Central memory CD8-positive, alpha-beta T cell (primary cell): ENCODE measurements at regions not wholly inside any gene's neighbourhood (a gene's known extent, or its start where the extent isn't known, plus 50 kb on each side); places are given as distances from the start of the nearest gene placed in this dataset.
"Not testable (repeated sequence)": the region's sequence is repeated elsewhere in the genome, so short reads cannot be mapped to it uniquely, and the experiment has no call there.

Source experiments
- ATAC-seq: fragments of 150-1000 bp; cut with Tn5 transposase; replicated peaks from 2 replicates; pipeline ENCODE4 v1.10.0; 2022; ENCODE audit warnings: mild to moderate bottlenecking, moderate FRiP score, moderate number of reproducible peaks; ENCODE audit not compliant: poor library complexity, severe bottlenecking; ENCODE audit errors: extremely low read depth
- DNase-seq, 2 donors: peaks; one replicate each; pipeline ENCODE4 v3.0.0; 2021; ENCODE audit warnings: low spot score in 2 of 2
- H3K27ac Mint-ChIP-seq: one replicate; pipeline ENCODE4 v1.8.0; 2022; ENCODE audit warnings: low read depth, mild to moderate bottlenecking, moderate library complexity, mixed read lengths
- H3K27me3 Mint-ChIP-seq: one replicate; pipeline ENCODE4 v1.8.0; 2022; ENCODE audit warnings: mixed read lengths
- H3K36me3 Mint-ChIP-seq: one replicate; pipeline ENCODE4 v1.8.0; 2022; ENCODE audit warnings: mild to moderate bottlenecking, moderate library complexity, mixed read lengths; ENCODE audit not compliant: insufficient read depth
- H3K4me1 Mint-ChIP-seq: one replicate; pipeline ENCODE4 v1.8.0; 2022; ENCODE audit warnings: mixed read lengths
- H3K4me3 Mint-ChIP-seq: one replicate; pipeline ENCODE4 v1.8.0; 2022; ENCODE audit warnings: mild to moderate bottlenecking, moderate library complexity, mixed read lengths
- H3K9me3 Mint-ChIP-seq: one replicate; pipeline ENCODE4 v1.8.0; 2022; ENCODE audit warnings: mixed read lengths

DNA sequence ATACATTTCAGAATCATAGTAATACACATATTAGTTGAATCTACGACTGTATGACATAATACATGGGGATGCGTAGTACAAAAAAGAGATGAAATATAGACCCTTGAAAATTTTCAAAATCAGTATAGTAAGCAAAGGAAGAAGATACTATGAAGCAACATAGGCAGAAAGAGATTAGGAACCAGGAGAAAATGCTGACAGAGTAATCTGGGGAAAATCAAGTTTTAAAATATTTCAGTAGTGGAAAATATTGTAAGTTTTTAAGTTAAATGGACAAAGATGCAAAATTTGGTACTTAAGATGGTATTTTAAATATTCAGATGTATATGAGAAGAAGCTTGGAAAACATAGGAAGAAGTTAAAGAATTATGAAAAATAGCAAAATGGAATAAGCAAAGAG, 915.6 kb upstream of the LRFN5 start:
- peaks cover 1% of the 10 kb centered on the region for H3K36me3 Mint-ChIP-seq
- no peaks in the 10 kb centered on the region for H3K4me1 Mint-ChIP-seq
- H3K4me3 Mint-ChIP-seq: no peak overlapping the region
- DNase-seq (no peak), ATAC-seq (no peak)
- H3K27ac Mint-ChIP-seq: no peak overlapping the region
- peaks cover 10% of the 10 kb centered on the region for H3K9me3 Mint-ChIP-seq
- no peaks in the 10 kb centered on the region for H3K27me3 Mint-ChIP-seq

DNA sequence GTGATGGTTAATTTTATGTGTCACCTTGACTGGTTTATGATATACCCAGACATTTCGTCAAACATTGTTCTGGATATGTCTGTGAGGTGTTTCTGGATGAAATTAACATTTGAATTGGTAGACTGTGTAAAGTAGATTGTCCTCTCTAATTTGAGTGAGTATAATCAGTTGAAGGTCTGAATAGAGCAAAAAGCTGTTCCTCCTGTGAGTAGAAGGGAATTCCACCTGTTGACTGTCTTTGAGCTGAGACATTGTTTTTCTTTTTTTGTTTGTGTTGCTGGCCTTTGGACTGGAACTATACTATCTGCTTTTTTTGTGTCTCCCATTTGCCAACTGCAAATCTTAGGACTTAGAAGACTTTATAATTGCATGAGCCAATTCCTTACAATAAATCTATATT, 920.9 kb upstream of the LRFN5 start:
- Mint-ChIP-seq H3K27ac (no peak overlapping the region), H3K4me1 (no peaks in the 10 kb centered on the region), H3K4me3 (no peak overlapping the region), H3K27me3 (no peaks in the 10 kb centered on the region), H3K9me3 (peaks cover 2% of the 10 kb centered on the region), H3K36me3 (no peaks in the 10 kb centered on the region)
- ATAC-seq (no peak), DNase-seq (no peak)

DNA sequence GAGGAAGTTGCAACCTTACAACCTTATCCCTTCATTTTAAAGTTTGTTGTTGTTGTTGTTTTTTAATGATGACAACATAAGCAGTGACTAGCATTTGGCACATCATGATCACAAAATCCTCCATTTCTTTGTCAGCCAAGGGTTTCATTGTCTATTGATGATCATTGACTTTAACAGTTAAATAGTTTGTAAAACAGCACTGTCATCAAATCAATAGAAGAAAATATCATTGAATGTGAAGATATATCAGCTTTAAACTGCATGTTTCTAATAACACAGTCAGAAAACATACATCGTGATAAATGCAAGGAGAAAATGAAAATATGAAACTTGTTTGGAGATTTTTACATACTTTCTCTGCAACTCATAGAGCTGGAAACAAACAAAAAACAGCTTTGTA, 922.3 kb upstream of the LRFN5 start:
- Mint-ChIP-seq H3K4me1 (no peaks in the 10 kb centered on the region), H3K27me3 (no peaks in the 10 kb centered on the region), H3K4me3 (no peak overlapping the region), H3K27ac (no peak overlapping the region), H3K36me3 (no peaks in the 10 kb centered on the region), H3K9me3 (peaks cover 9% of the 10 kb centered on the region)
- no peak for ATAC-seq
- DNase-seq: no peak

DNA sequence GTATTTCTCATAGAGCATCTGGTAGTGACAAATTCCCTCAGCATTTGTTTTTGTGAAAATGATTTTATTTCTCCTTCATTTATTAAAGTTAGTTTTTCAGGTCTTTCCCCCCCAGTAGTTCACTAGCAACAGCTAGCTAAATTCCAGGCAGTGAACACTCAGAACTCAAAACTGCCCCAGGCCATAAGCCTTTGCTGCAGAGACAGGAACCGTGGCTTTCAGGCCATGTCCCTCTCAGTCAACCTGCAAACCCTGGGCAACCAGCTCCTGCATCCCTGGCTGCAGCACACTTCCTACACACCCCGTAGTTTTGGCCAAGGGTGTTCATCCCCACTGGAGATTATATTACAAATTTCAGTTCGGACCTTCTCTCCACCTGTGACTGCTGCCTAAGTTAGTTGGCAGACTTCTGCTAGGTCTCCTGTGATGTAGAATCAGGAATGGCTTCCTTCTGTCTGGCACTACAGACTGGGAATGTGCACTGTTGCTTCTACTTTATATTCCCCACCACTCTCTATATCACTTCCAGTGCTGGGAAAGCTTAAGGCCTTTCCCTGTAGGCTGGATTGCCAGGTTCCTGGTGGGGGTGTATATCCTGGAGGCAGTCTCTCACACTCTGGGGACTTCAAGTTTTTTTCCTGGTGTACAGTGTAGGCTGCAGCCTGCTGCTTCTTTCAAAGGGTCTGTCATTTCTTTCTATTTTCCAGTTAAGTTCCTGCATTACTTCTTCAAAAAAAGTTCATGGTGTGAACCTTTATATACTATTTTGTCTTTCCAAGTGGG, 924.4 kb upstream of the LRFN5 start:
- Mint-ChIP-seq H3K9me3 (peaks cover 14% of the 10 kb centered on the region), H3K27ac (no peak overlapping the region), H3K4me1 (no peaks in the 10 kb centered on the region), H3K4me3 (no peak overlapping the region), H3K36me3 (no peaks in the 10 kb centered on the region), H3K27me3 (no peaks in the 10 kb centered on the region)
- no peak for DNase-seq
- ATAC-seq: no peak

- Mint-ChIP-seq H3K27ac (no peak overlapping the region), H3K9me3 (peaks cover 23% of the 10 kb centered on the region), H3K27me3 (no peaks in the 10 kb centered on the region), H3K4me3 (no peak overlapping the region), H3K36me3 (no peaks in the 10 kb centered on the region), H3K4me1 (no peaks in the 10 kb centered on the region)
- DNase-seq (no peak), ATAC-seq (no peak)
These were observed 927.4 kb upstream of the LRFN5 start for GRCh38 chr14:40679256-40679655.

DNA sequence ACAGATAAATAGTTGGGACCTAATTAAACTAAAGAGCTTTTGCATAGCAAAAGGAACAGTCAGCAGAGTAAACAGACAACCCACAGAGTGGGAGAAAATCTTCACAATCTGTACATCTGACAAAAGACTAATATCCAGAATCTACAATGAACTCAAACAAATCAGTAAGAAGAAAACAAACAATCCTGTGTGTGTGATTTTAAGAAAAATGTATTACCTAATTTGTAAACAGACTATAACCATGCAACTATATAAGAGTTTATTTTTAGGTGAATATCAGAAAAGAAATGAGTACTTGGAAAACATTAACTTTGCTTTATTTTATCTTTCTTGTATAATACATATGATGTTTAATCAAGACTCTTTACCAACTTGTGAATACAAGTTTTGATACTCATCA, 929.5 kb upstream of the LRFN5 start:
- not testable (repeated sequence) for H3K4me1 Mint-ChIP-seq, ATAC-seq, H3K27ac Mint-ChIP-seq, H3K36me3 Mint-ChIP-seq, H3K4me3 Mint-ChIP-seq, DNase-seq, H3K27me3 Mint-ChIP-seq
- H3K9me3 Mint-ChIP-seq: peaks cover 23% of the 10 kb centered on the region

GRCh38 chr14:40674502-40674901, 932.2 kb upstream of the LRFN5 start:
- DNase-seq (no peak), ATAC-seq (no peak)
- Mint-ChIP-seq H3K4me3 (no peak overlapping the region), H3K9me3 (peaks cover 14% of the 10 kb centered on the region), H3K27me3 (no peaks in the 10 kb centered on the region), H3K36me3 (no peaks in the 10 kb centered on the region), H3K4me1 (no peaks in the 10 kb centered on the region), H3K27ac (no peak overlapping the region)

DNA sequence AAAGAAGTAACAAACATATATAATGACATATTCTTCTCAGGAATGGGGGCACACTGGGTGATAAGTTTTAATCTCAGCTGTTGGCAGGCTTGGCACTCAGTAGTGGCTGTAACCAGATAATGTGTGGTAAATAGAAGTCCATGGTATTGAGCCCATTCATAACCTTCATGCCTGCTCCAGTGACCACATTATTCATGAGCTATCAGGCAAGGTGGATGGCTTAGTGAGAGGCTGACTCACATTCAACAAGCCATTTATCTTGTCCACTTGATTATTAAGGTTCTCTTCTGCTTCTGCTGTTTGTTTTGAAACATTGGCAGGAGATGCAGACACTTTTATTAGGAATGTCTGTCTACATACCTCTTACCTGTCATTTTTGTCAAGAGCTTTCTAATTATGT, 950.4 kb upstream of the LRFN5 start:
- DNase-seq (no peak), ATAC-seq (no peak)
- Mint-ChIP-seq H3K27ac (no peak overlapping the region), H3K4me3 (no peak overlapping the region), H3K27me3 (no peaks in the 10 kb centered on the region), H3K4me1 (no peaks in the 10 kb centered on the region), H3K9me3 (peaks cover 19% of the 10 kb centered on the region), H3K36me3 (peaks cover 2% of the 10 kb centered on the region)

DNA sequence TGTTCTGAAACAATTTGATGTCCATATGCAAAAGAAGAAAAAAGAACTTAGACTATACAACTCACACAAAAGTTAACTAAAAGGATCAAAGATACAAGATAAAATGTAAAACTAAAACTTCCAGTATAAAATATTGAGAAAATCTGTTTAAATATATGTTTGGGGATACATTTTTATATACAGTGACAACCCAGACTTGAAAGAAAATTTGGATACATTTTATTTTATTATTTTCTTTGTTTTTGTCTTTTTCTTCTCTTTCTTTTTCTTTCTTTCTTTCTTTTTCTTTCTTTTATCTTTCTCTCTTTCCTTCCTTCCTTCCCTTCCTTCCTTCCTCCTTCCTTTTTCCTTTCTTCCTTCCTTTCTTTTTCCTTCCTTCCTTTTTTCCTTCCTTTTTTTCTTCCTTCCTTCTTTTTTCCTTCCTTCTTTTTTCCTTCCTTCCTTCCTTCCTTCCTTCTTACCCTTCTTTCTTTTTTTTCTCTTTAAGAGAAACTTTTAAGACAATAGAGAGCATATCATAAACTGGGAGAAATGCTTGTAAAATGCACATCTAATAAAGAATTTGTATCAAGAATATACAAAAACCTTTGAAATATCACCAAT, 954.5 kb upstream of the LRFN5 start:
- no peak for ATAC-seq
- H3K9me3 Mint-ChIP-seq: peaks cover 17% of the 10 kb centered on the region
- no peak overlapping the region for H3K27ac Mint-ChIP-seq
- H3K4me1 Mint-ChIP-seq: no peaks in the 10 kb centered on the region
- H3K27me3 Mint-ChIP-seq: no peaks in the 10 kb centered on the region
- no peak for DNase-seq
- H3K4me3 Mint-ChIP-seq: no peak overlapping the region
- H3K36me3 Mint-ChIP-seq: peaks cover 2% of the 10 kb centered on the region

- H3K36me3 Mint-ChIP-seq: no peaks in the 10 kb centered on the region
These were observed 976.2 kb upstream of the LRFN5 start for GRCh38 chr14:40630471-40630870.

GRCh38 chr14:40629551-40630137, 977.0 kb upstream of the LRFN5 start:
- H3K9me3 Mint-ChIP-seq, H3K36me3 Mint-ChIP-seq: not testable (repeated sequence)

More at GRCh38 chr14:40630471-40630870, 976.2 kb upstream of the LRFN5 start:
- Mint-ChIP-seq H3K9me3 (peaks cover 16% of the 10 kb centered on the region), H3K4me3 (no peak overlapping the region), H3K27me3 (no peaks in the 10 kb centered on the region), H3K27ac (no peak overlapping the region), H3K4me1 (no peaks in the 10 kb centered on the region)
- DNase-seq (no peak), ATAC-seq (no peak)

DNA sequence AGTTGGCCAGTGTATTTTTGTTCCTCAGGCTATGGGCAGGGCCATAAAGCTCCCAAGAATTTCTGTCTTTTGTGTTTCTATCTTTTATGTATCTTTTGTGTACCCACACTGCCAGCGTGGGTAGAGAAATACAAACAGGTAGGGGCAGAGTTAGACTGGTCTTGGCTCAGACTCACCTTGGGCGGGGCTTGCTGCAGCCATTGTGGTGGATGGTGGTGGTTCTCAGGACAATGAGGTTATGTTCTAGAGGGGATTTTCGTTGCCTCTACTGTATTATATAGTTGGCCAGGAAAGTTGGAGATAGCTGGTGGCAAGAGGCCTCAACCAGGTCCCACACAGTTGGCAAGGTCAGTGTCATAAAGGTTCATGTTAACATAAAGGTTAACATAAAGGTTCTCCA, 977.5 kb upstream of the LRFN5 start:
- no peak overlapping the region for H3K27ac Mint-ChIP-seq
- H3K4me1 Mint-ChIP-seq: no peaks in the 10 kb centered on the region
- ATAC-seq (no peak), DNase-seq (no peak)
- no peaks in the 10 kb centered on the region for H3K36me3 Mint-ChIP-seq
- no peaks in the 10 kb centered on the region for H3K27me3 Mint-ChIP-seq
- peaks cover 5% of the 10 kb centered on the region for H3K9me3 Mint-ChIP-seq
- H3K4me3 Mint-ChIP-seq: no peak overlapping the region

More at GRCh38 chr14:40629551-40630137, 977.0 kb upstream of the LRFN5 start:
- not testable (repeated sequence) for H3K27ac Mint-ChIP-seq, H3K27me3 Mint-ChIP-seq, DNase-seq, H3K4me1 Mint-ChIP-seq, ATAC-seq, H3K4me3 Mint-ChIP-seq

- H3K27ac Mint-ChIP-seq: no peak overlapping the region
- H3K9me3 Mint-ChIP-seq: no peaks in the 10 kb centered on the region
- H3K36me3 Mint-ChIP-seq: no peaks in the 10 kb centered on the region
- no peaks in the 10 kb centered on the region for H3K27me3 Mint-ChIP-seq
- ATAC-seq (no peak), DNase-seq (no peak)
- no peaks in the 10 kb centered on the region for H3K4me1 Mint-ChIP-seq
- H3K4me3 Mint-ChIP-seq: no peak overlapping the region
These were observed 983.0 kb upstream of the LRFN5 start for GRCh38 chr14:40623643-40624042.
